Limb (tissue), 2 donors: ENCODE measurements at regions not wholly inside any gene's neighbourhood (a gene's known extent, or its start where the extent isn't known, plus 50 kb on each side); places are given as distances from the start of the nearest gene placed in this dataset.
A peak's percentile ranks its signal among the peaks of the same experiment; 100 is the strongest.
"Not testable (repeated sequence)": the region's sequence is repeated elsewhere in the genome, so short reads cannot be mapped to it uniquely, and the experiment has no call there.

Source experiments
- DNase-seq, 2 donors: peaks; one replicate each; pipeline ENCODE4 v3.0.0-alpha.2; 2016; ENCODE audit errors: extremely low spot score in 2 of 2

- DNase-seq, result no peak
Observed at GRCh38 chr18:55743133-55743532, 155.1 kb upstream of the TCF4 start.

GRCh38 chr18:55739488-55739887 is 151.5 kb upstream of the TCF4 start:
- no peak for DNase-seq

- DNase-seq, result no peak
Observed at GRCh38 chr18:55738483-55739114, 150.6 kb upstream of the TCF4 start.

GRCh38 chr18:55737781-55738468 is 149.9 kb upstream of the TCF4 start:
- no peak for DNase-seq

GRCh38 chr18:55737266-55737665 is 149.3 kb upstream of the TCF4 start:
- DNase-seq, result no peak

- DNase-seq, result no peak
Observed at GRCh38 chr18:55735969-55736368, 148.0 kb upstream of the TCF4 start.

- DNase-seq, result no peak
Observed at GRCh38 chr18:55735199-55735855, 147.3 kb upstream of the TCF4 start.

GRCh38 chr18:55732227-55733106 is 144.5 kb upstream of the TCF4 start:
- no peak for DNase-seq

- no peak for DNase-seq
Observed at GRCh38 chr18:55731594-55732042, 143.6 kb upstream of the TCF4 start.

- DNase-seq, result not testable (repeated sequence)
Observed at GRCh38 chr18:55721006-55721405, 133.0 kb upstream of the TCF4 start.

GRCh38 chr18:55713707-55714106 is 125.7 kb upstream of the TCF4 start:
- DNase-seq, result no peak

- DNase-seq, result no peak
Observed at GRCh38 chr18:55706898-55707297, 118.9 kb upstream of the TCF4 start.

GRCh38 chr18:55699233-55699765 is 111.3 kb upstream of the TCF4 start:
- peak in 1 of 2 donors; percentile 7 for DNase-seq

GRCh38 chr18:55696811-55697210 is 108.8 kb upstream of the TCF4 start:
- DNase-seq, result no peak

- DNase-seq, result no peak
Observed at GRCh38 chr18:55695091-55695490, 107.1 kb upstream of the TCF4 start.

GRCh38 chr18:55694291-55694690 is 106.3 kb upstream of the TCF4 start:
- DNase-seq, result no peak

GRCh38 chr18:55688030-55688429 is 100.0 kb upstream of the TCF4 start:
- no peak for DNase-seq

GRCh38 chr18:55687106-55687505 is 99.1 kb upstream of the TCF4 start:
- DNase-seq, result no peak

- DNase-seq, result no peak
Observed at GRCh38 chr18:55685638-55686037, 97.6 kb upstream of the TCF4 start.

- DNase-seq, result no peak
Observed at GRCh38 chr18:55672574-55673361, 84.8 kb upstream of the TCF4 start.

GRCh38 chr18:55665506-55665905 is 77.5 kb upstream of the TCF4 start:
- no peak for DNase-seq
